ENCODE measurements at regions not wholly inside any gene's neighbourhood (a gene's known extent, or its start where the extent isn't known, plus 50 kb on each side); places are given as distances from the start of the nearest gene placed in this dataset.

- TF ChIP-seq, protein P1, sequence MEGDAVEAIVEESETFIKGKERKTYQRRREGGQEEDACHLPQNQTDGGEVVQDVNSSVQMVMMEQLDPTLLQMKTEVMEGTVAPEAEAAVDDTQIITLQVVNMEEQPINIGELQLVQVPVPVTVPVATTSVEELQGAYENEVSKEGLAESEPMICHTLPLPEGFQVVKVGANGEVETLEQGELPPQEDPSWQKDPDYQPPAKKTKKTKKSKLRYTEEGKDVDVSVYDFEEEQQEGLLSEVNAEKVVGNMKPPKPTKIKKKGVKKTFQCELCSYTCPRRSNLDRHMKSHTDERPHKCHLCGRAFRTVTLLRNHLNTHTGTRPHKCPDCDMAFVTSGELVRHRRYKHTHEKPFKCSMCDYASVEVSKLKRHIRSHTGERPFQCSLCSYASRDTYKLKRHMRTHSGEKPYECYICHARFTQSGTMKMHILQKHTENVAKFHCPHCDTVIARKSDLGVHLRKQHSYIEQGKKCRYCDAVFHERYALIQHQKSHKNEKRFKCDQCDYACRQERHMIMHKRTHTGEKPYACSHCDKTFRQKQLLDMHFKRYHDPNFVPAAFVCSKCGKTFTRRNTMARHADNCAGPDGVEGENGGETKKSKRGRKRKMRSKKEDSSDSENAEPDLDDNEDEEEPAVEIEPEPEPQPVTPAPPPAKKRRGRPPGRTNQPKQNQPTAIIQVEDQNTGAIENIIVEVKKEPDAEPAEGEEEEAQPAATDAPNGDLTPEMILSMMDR (IDR thresholded peaks at IDR 0.05; ENCODE audit: insufficient read depth, low read depth, low read length), result no peak
- DNase-seq (ENCODE audit: low read depth), result no peak
- H3K4me3 ChIP-seq (ENCODE audit: low read depth, low read length), result no peak overlapping the region
These were observed 360.0 kb upstream of the DCN start for GRCh38 chr12:91542666-91543065.

GRCh38 chr12:91542067-91542466 is 359.4 kb upstream of the DCN start:
- no peak overlapping the region for H3K4me3 ChIP-seq (ENCODE audit: low read depth, low read length)
- TF ChIP-seq, protein P1 (IDR thresholded peaks at IDR 0.05; ENCODE audit: insufficient read depth, low read depth, low read length), result no peak
- no peak for DNase-seq (ENCODE audit: low read depth)

DNA sequence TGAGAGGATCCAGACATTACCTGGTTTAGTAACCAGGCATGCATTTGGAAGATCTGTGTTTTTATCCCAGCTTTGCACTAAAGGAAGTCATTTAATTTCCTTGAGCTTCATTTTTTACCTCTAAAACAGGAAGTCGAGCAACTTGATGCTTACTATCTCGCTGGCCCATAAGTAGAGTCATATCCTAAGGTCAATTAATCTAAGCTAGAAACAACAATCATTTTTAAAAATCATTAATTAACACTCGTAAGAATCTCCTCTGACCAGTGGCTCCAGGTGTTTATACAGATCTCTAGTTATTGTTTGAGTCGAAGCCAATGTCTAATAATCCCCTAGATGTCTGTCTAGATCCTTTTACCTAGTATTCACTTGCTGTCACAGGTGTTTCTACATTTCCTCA is 355.8 kb upstream of the DCN start:
- DNase-seq (ENCODE audit: low read depth), result no peak
- TF ChIP-seq, protein P1 (IDR thresholded peaks at IDR 0.05; ENCODE audit: insufficient read depth, low read depth, low read length), result no peak
- H3K4me3 ChIP-seq (ENCODE audit: low read depth, low read length), result no peak overlapping the region

DNA sequence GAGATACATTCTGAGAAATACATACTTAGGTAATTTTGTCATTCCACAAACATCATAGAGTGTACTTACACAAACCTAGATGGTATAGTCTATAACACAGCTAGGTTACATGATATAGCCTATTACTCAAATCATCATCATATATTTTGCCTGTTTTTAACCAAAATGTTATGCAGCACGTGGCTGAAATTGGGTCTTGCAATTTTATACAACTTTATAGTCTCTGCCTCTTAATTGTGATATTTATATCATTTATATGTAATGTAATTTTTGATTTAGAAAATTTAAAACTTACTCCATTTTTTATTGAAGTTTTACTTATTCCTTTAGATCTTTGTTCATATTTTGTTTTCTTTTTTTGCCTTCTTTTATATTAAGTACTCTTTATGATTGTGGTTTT is 350.7 kb upstream of the DCN start:
- no peak overlapping the region for H3K4me3 ChIP-seq (ENCODE audit: low read depth, low read length)
- no peak for DNase-seq (ENCODE audit: low read depth)
- TF ChIP-seq, protein P1 (IDR thresholded peaks at IDR 0.05; ENCODE audit: insufficient read depth, low read depth, low read length), result no peak

DNA sequence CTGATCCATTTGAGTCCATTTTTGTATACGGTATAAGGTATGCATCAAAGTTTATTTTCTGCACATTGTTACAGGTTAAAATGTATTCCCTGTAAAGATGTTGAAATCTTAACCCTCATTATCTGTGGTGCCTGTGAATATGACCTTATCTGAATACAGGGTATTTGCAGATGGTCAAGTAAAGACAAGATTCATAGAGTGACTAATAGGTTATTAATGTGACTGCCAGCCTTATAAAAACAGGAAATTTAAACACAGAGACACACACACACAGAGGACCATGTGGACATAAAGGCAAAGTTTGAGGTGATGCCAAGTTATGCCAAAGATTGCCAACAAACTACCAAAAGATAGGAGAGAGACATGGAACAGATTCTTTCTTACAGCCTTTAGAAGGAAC is 347.2 kb upstream of the DCN start:
- TF ChIP-seq, protein P1 (IDR thresholded peaks at IDR 0.05; ENCODE audit: insufficient read depth, low read depth, low read length), result no peak
- no peak overlapping the region for H3K4me3 ChIP-seq (ENCODE audit: low read depth, low read length)
- no peak for DNase-seq (ENCODE audit: low read depth)

GRCh38 chr12:91523831-91524230 is 341.2 kb upstream of the DCN start:
- TF ChIP-seq, protein P1 (IDR thresholded peaks at IDR 0.05; ENCODE audit: insufficient read depth, low read depth, low read length), result no peak

GRCh38 chr12:91516695-91517047 is 334.1 kb upstream of the DCN start:
- no peak for DNase-seq (ENCODE audit: low read depth)
- H3K4me3 ChIP-seq (ENCODE audit: low read depth, low read length), result no peak overlapping the region
- TF ChIP-seq, protein P1 (IDR thresholded peaks at IDR 0.05; ENCODE audit: insufficient read depth, low read depth, low read length), result no peak

More at GRCh38 chr12:91523831-91524230, 341.2 kb upstream of the DCN start:
- DNase-seq (ENCODE audit: low read depth), result no peak
- H3K4me3 ChIP-seq (ENCODE audit: low read depth, low read length), result no peak overlapping the region

All from fibroblast of villous mesenchyme (primary cell).